ENCODE measurements at regions not wholly inside any gene's neighbourhood (a gene's known extent, or its start where the extent isn't known, plus 50 kb on each side); places are given as distances from the start of the nearest gene placed in this dataset.
"Not testable (repeated sequence)": the region's sequence is repeated elsewhere in the genome, so short reads cannot be mapped to it uniquely, and the experiment has no call there.

GRCh38 chr1:224023122-224023521 lies 90.8 kb upstream of the FBXO28 start:
- not testable (repeated sequence) for DNase-seq

DNA sequence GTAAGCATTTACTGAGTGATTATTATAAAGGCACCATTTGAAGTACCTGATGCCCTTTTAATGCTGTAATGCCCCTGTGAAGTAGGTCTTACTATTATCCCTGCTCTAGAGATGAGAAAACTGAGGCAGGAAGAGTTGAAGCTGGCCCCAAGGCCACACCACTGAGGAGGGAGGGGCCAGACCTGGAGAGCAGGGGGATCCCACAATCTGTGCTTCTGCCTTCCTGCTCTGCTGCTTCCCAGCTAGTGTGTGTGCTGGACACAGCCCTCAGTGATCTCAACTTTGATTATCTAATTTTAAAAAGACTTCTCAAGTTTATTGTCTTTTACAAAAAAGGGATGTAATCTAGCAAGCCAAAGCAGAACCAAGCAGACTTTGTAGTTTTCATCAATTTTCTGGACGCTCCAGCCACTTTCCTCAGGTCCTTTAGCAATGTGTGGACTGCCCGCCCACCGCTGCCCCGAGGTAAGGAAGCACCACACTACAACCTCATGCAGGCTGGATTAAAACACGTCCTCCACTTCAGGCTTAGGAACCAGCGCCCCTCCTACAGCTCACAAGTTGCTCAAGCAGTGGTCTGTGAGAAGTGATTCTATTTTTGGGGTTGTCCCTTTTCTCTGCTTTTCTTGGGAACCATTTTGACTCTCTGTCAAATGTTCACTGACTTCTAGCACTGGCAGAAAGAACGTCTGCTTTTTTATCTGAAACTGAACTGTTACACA lies 91.5 kb upstream of the FBXO28 start:
- DNase-seq = not testable (repeated sequence)

GRCh38 chr1:224019866-224020265 lies 94.0 kb upstream of the FBXO28 start:
- DNase-seq = not testable (repeated sequence)

- not testable (repeated sequence) for DNase-seq
These were observed 98.1 kb upstream of the FBXO28 start for GRCh38 chr1:224015782-224016181.

DNA sequence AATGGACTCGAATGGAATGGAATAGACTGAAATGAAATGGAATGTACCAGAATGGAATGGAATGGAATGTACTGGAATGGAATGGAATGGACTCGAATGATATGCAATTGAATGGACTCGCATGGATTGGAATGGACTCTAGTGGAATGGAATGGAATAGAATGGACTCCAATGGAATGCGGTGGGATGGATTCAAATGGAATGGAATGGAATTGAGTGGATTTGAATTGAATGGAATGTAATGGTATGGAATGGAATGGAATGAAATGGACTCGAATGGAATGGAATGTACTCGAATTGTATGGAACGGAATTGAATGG lies 99.6 kb upstream of the FBXO28 start:
- DNase-seq = no peak

DNA sequence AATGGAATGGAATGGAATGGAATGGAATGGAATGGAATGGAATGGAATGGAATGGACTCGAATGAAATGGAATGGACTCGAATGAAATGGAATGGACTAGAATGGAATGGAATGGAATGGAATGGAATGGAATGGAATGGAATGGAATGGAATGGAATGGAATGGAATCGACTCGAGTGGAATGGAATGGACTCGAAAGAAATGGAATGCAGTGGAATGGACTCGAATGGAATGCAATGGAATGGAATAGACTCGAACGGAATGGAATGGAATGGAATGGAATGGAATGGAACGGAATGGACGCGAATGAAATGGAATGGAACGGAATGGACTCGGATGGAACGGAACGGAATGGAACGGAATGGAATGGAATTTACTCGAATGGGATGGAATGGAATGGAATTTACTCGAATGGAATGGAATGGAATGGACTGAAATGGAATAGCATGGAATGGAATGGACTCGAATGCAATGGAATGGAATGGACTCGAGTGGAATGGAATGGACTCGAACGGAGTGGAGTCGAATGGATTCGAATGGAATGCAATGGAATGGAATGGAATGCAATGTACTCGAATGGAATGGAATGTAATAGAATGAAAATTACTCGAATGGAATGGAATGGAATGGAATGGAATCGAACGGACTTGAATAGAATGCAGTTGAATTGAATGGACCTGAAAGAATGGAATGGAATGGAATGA lies 100.1 kb upstream of the FBXO28 start:
- not testable (repeated sequence) for DNase-seq

- DNase-seq = not testable (repeated sequence)
These were observed 101.0 kb upstream of the FBXO28 start for GRCh38 chr1:224012807-224013434.

GRCh38 chr1:224012162-224012561 lies 101.7 kb upstream of the FBXO28 start:
- DNase-seq = not testable (repeated sequence)

DNA sequence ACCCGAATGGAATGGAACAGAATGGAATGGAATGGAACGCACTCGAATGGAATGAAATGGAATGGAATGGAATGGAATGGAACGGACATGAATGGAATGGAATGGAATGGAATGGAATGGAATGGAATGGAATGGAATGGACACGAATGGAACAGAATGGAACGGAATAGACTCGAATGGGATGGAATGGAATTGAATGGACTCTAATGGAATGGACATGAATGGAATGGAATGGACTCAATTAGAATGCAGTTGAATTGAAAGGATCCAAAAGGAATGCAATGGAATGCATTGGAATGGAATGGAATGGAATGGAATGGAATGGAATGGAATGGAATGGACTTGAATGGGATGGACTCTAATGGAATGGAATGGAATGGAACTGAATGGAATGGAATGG lies 102.2 kb upstream of the FBXO28 start:
- DNase-seq = not testable (repeated sequence)

- DNase-seq = not testable (repeated sequence)
These were observed 102.8 kb upstream of the FBXO28 start for GRCh38 chr1:224011153-224011552.

DNA sequence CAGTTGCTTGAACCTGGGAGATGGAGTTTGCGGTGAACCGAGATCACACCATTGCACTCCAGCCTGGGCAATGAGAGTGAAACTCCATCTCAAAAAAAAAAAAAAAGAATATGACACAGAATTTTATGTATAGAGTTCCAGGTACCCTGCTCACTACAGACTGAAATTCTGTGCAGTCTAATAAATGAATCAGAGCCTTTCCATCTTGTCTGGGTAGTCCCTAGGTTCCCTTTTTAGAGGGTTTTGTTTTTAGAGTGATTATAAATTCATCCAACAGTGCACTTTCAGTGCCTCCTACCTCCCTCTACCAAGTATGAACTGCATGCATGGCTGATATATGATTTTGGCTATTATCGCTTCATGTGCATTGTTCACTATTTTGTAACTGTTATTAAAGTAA lies 107.9 kb upstream of the FBXO28 start:
- DNase-seq = not testable (repeated sequence)

DNA sequence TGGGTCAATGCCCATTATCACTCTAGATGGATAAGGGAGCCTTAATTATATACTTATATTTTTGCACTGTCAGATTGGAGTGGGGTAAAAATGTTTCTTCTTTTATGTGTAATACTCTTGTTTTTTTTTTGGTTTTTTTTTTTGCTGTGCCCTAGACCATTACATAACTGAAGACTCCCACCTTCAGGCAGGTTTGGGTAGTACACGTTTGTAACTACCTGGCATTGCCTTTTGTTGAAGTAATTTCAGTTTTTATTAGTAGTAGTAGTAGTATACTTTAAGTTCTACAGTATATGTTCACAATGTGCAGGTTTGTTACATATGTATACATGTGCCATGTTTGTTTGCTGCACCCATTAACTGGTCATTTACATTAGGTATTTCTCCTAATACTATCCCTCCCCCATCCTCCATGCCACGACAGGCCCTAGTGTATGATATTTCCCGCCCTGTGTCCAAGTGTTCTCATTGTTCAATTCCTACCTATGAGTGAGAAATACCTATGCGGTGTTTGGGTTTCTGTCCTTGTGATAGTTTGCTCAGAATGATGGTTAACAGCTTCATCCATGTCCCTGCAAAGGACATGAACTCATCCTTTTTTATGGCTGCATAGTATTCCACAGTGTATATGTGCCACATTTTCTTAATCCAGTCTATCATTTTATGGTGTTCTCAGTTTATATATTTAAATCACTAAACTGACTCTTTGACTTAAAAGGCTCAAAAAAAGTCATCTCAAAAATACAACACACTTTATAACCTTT lies 109.2 kb upstream of the FBXO28 start:
- not testable (repeated sequence) for DNase-seq

DNA sequence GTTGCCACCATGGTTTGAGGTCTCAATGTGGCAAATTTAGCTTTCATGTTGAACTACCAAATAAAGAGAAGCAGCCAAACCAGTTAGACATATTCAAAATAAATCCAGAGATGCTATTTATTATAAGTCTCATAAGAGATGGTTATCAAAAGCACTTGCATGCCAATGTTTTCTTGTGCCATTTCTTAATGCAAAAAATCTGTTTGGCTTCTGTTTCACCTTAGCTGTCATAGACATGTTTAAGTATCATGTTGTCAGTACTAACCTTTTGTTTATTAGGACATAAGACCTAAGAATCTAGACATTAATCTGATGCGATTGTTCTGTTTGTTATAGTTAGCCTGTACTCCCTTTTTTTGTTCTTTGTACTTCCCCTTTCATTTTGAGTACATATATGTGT lies 110.0 kb upstream of the FBXO28 start:
- DNase-seq = not testable (repeated sequence)

GRCh38 chr1:224001757-224002156 lies 112.2 kb upstream of the FBXO28 start:
- DNase-seq = not testable (repeated sequence)

- not testable (repeated sequence) for DNase-seq
These were observed 114.2 kb upstream of the FBXO28 start for GRCh38 chr1:223999761-224000160.

GRCh38 chr1:223998676-223999455 lies 115.0 kb upstream of the FBXO28 start:
- DNase-seq = not testable (repeated sequence)

- DNase-seq = not testable (repeated sequence)
These were observed 117.5 kb upstream of the FBXO28 start for GRCh38 chr1:223996376-223996775.

DNA sequence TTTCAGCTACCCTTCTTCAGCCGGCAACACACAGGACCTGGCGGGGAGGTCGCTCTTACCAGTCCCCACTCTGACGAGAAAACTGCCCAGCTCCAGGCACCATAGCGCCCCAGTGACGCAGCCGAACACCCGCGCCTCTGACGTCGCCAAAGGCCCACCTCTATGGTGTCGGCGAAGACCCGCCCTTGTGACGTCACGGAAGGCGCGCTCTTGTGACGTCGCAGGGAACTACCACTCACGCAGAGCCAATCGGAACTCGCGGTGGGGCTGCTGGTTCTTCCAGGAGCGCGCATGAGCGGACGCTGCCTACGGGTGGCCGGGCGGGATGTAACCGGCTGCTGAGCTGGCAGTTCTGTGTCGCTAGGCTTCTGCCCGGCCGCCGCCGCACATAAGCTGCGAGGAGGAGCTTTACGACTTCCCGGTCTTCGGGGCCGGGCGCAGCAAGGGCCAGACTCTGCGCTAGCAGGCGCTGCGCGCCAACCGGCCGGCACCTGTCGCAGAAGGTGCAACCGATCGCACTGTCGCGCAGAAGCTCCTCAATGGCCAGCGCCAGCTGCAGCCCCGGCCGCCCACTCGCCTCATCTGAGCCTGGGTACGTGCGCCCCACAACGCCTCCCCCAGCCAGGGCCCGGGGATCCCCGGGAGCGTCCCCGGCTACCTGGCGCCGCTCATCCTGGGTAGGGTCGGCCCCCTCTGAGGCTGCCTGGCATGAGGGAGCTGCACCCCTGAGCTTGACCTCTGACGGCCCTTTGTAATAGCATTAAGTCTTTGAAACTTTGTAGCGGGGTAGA lies 121.3 kb upstream of the FBXO28 start:
- DNase-seq = peak; percentile 97

GRCh38 chr1:223991297-223991857 lies 122.5 kb upstream of the FBXO28 start:
- not testable (repeated sequence) for DNase-seq

DNA sequence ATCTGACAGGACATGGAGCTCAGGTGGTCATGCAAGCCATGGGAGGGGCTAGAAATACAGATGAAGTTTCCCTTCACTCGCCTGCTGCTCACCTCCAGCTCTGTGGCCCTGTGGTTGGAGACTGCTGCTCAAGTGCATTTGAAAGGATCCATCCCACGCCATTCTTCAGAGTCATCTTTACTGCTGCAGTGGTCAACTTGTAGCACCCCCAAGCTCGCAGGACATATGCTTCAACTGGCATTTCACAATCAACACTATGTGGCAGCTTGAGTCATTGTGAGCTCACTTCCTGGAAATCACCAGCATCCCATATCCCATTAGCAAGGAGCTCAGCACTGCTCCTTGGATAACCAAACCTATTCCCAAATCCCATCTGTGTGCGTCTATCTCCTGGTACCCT lies 116.2 kb upstream of the TP53BP2 start:
- not testable (repeated sequence) for DNase-seq

- DNase-seq = not testable (repeated sequence)
These were observed 107.1 kb upstream of the TP53BP2 start for GRCh38 chr1:223952801-223953200.

All from NCI-H1105 treated with DMSO at 0.1 percent for 48 hours (cell line).